ENCODE measurements at regions not wholly inside any gene's neighbourhood (a gene's known extent, or its start where the extent isn't known, plus 50 kb on each side); places are given as distances from the start of the nearest gene placed in this dataset.

DNA sequence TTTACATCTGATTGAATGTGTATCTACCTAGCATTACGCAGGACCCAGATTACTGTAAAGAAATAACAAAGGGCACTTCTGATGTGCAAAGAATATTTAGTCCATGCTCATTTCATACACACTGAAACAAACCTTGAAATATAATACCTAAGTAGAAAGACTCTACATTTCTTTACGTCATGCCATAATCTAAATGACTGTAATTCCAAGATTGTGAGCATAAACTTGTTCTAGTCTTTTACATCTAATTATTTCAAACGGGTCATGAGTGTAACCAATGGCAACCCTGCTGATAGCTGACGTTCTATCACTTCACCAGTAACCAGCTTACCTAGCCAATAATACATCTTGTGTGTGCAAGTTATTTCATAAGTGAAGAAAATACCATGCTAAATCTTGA, 433.8 kb downstream of the PRKD1 start:
- TF ChIP-seq, protein P1, sequence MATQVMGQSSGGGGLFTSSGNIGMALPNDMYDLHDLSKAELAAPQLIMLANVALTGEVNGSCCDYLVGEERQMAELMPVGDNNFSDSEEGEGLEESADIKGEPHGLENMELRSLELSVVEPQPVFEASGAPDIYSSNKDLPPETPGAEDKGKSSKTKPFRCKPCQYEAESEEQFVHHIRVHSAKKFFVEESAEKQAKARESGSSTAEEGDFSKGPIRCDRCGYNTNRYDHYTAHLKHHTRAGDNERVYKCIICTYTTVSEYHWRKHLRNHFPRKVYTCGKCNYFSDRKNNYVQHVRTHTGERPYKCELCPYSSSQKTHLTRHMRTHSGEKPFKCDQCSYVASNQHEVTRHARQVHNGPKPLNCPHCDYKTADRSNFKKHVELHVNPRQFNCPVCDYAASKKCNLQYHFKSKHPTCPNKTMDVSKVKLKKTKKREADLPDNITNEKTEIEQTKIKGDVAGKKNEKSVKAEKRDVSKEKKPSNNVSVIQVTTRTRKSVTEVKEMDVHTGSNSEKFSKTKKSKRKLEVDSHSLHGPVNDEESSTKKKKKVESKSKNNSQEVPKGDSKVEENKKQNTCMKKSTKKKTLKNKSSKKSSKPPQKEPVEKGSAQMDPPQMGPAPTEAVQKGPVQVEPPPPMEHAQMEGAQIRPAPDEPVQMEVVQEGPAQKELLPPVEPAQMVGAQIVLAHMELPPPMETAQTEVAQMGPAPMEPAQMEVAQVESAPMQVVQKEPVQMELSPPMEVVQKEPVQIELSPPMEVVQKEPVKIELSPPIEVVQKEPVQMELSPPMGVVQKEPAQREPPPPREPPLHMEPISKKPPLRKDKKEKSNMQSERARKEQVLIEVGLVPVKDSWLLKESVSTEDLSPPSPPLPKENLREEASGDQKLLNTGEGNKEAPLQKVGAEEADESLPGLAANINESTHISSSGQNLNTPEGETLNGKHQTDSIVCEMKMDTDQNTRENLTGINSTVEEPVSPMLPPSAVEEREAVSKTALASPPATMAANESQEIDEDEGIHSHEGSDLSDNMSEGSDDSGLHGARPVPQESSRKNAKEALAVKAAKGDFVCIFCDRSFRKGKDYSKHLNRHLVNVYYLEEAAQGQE (IDR thresholded peaks at IDR 0.05; ENCODE audit: low read depth), result no peak
- no peak for TF ChIP-seq CREB1 (IDR thresholded peaks at IDR 0.05; ENCODE audit: low read depth)
- TF ChIP-seq CEBPB (IDR thresholded peaks at IDR 0.05), result no peak
- no peak for TF ChIP-seq EP300 (IDR thresholded peaks at IDR 0.05; ENCODE audit: borderline replicate concordance)
